LNCAP (cell line): ENCODE measurements at regions not wholly inside any gene's neighbourhood (a gene's known extent, or its start where the extent isn't known, plus 50 kb on each side); places are given as distances from the start of the nearest gene placed in this dataset.

Experiments used
- TF ChIP-seq, protein P1 (sequence below): fragments of 450-650 bp; IDR thresholded peaks from 2 replicates; pipeline ENCODE4 v1.5.1; 2017; ENCODE audit warnings: mild to moderate bottlenecking

DNA sequence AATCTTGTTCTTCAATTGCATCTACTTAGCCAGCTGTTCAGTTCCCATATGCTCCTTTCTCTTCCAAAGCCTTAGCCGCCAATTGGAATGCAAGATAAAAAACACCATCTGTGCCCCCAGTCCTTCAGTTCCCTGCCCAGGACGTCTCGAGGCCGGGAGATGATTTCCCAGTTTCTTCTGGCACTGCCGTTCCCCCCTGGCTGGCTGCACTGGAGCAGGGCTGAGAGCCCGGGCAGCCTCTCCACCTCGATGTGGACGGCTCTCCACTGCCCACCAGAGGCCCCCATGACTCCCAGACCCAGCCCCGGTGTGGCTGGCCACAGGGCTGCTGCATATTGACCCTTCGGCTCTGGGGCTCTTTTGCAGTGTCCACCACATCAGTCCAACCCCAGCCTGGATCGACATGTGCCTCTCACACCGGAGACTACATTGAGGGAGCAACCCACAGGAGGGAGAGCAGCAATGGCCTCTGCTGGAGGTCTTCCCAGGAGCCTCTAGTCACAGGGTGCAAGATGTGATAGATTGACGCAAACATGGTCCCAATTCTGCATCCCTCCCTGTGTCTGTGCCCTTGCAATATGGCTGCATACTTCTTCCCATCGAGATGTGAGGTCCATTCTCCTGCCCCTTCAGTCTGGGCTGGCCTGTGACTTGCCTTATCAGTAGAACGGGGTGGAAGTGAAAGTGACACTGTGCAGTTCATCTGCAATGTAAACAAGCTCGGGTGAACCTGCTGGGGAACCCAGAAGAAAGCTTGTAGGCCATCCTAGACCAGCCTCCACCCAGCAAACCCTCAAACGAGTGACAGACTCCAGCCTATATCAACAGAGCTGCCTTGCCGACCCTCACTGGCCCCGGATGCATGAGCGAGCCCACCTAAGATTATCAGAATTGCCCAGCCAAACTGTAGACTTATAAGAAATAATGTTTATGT is 52.3 kb upstream of the PRR20G start:
- TF ChIP-seq, protein P1, sequence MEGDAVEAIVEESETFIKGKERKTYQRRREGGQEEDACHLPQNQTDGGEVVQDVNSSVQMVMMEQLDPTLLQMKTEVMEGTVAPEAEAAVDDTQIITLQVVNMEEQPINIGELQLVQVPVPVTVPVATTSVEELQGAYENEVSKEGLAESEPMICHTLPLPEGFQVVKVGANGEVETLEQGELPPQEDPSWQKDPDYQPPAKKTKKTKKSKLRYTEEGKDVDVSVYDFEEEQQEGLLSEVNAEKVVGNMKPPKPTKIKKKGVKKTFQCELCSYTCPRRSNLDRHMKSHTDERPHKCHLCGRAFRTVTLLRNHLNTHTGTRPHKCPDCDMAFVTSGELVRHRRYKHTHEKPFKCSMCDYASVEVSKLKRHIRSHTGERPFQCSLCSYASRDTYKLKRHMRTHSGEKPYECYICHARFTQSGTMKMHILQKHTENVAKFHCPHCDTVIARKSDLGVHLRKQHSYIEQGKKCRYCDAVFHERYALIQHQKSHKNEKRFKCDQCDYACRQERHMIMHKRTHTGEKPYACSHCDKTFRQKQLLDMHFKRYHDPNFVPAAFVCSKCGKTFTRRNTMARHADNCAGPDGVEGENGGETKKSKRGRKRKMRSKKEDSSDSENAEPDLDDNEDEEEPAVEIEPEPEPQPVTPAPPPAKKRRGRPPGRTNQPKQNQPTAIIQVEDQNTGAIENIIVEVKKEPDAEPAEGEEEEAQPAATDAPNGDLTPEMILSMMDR: no peak

- TF ChIP-seq, protein P1: no peak
Observed at GRCh38 chr3:127339016-127339415, 51.2 kb upstream of the PRR20G start.

- TF ChIP-seq, protein P1: no peak
Observed at GRCh38 chr3:127337911-127338531, 50.2 kb upstream of the PRR20G start.
